GM12865 (cell line): ENCODE measurements at regions not wholly inside any gene's neighbourhood (a gene's known extent, or its start where the extent isn't known, plus 50 kb on each side); places are given as distances from the start of the nearest gene placed in this dataset.

Experiments used
- DNase-seq: peaks from one replicate; pipeline ENCODE4 v3.0.0; 2010; ENCODE audit warnings: low read depth
- H3K4me3 ChIP-seq: 2 replicates; pipeline ENCODE4 v1.5.1; 2011; ENCODE audit warnings: mild to moderate bottlenecking, low read depth, low read length, control low read depth
- CTCF ChIP-seq: IDR thresholded peaks from 2 replicates; pipeline ENCODE4 v1.5.1; 2011; ENCODE audit warnings: low read length, control low read depth, low read depth, inconsistent platforms; ENCODE audit not compliant: insufficient read depth; ENCODE audit errors: missing control alignments

GRCh38 chr2:153165021-153165420, 313.5 kb downstream of the RPRM start:
- no peak for TF ChIP-seq CTCF
- no peak for DNase-seq
- H3K4me3 ChIP-seq: no peak overlapping the region

- TF ChIP-seq CTCF: peak; percentile 50
- no peak overlapping the region for H3K4me3 ChIP-seq
- peak; percentile 54 for DNase-seq
Observed at GRCh38 chr2:153163055-153163454, 315.5 kb downstream of the RPRM start.

GRCh38 chr2:153156743-153157142, 321.8 kb downstream of the RPRM start:
- TF ChIP-seq CTCF: no peak
- H3K4me3 ChIP-seq: no peak overlapping the region
- no peak for DNase-seq

- no peak for TF ChIP-seq CTCF
- H3K4me3 ChIP-seq: no peak overlapping the region
- no peak for DNase-seq
Observed at GRCh38 chr2:153152036-153152435, 326.5 kb downstream of the RPRM start.

GRCh38 chr2:153145470-153145978, 333.0 kb downstream of the RPRM start:
- no peak overlapping the region for H3K4me3 ChIP-seq
- no peak for TF ChIP-seq CTCF
- DNase-seq: no peak

- no peak for DNase-seq
- no peak for TF ChIP-seq CTCF
- H3K4me3 ChIP-seq: no peak overlapping the region
Observed at GRCh38 chr2:153143540-153143939, 335.0 kb downstream of the RPRM start.

- DNase-seq: no peak
- TF ChIP-seq CTCF: no peak
- no peak overlapping the region for H3K4me3 ChIP-seq
Observed at GRCh38 chr2:153140498-153140897, 338.1 kb downstream of the RPRM start.
